ENCODE measurements at regions not wholly inside any gene's neighbourhood (a gene's known extent, or its start where the extent isn't known, plus 50 kb on each side); places are given as distances from the start of the nearest gene placed in this dataset.

DNA sequence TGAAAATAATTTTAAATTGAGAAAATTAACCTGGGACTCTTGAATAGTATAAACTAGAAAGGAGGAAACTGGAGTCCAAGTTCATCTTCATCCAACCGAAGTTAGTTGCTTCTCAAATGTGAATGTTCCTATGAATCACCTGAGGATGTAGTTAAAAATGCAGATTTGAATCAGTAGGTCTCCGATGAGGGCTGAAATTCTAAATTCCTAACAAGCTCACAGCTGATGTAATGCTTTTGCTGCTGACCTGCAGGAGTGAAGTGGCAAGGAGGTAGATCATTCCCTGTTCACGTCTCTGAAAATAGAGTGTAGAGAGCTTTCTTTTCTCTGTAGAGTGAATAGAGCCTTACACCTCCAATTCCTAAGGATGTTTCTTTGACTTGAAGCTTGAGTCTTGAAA lies 685.5 kb downstream of the CPS1 start:
- Histone ChIP-seq H3K4me3 (no peak overlapping the region), H3K4me1 (no peaks in the 10 kb centered on the region), H3K36me3 (no peaks in the 10 kb centered on the region), H3K27me3 (no peaks in the 10 kb centered on the region), H3K9me3 (no peaks in the 10 kb centered on the region), H3K27ac (no peak overlapping the region)
- 94 to 96% methylated on average over 3 of the region's 3 CpGs for WGBS, 2 donors
- no peak for DNase-seq (ENCODE audit: low spot score in 2 of 2)
- TF ChIP-seq, protein P1, sequence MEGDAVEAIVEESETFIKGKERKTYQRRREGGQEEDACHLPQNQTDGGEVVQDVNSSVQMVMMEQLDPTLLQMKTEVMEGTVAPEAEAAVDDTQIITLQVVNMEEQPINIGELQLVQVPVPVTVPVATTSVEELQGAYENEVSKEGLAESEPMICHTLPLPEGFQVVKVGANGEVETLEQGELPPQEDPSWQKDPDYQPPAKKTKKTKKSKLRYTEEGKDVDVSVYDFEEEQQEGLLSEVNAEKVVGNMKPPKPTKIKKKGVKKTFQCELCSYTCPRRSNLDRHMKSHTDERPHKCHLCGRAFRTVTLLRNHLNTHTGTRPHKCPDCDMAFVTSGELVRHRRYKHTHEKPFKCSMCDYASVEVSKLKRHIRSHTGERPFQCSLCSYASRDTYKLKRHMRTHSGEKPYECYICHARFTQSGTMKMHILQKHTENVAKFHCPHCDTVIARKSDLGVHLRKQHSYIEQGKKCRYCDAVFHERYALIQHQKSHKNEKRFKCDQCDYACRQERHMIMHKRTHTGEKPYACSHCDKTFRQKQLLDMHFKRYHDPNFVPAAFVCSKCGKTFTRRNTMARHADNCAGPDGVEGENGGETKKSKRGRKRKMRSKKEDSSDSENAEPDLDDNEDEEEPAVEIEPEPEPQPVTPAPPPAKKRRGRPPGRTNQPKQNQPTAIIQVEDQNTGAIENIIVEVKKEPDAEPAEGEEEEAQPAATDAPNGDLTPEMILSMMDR (IDR thresholded peaks at IDR 0.05): no peak
- TF ChIP-seq POLR2A (IDR thresholded peaks at IDR 0.05): no peak
- TF ChIP-seq EP300 (IDR thresholded peaks at IDR 0.05): no peak

DNA sequence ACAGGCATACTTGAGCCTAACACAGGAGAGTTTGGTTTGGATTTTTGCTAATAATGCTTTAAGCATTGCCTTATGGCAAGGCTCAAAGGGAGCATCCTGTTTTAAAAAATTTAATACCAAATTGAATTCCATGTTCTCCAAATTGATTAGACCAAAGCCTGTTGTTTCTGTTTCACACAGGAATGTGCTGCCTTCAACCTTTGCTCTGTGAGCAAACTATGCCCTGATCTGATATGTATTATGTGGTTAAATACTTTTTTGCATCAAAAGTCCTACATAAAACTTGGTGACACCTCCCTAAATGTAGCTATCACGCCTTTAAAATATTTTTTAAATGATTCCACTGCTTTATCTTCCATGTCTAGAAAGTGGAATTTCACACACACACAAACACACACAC lies 691.4 kb downstream of the CPS1 start:
- Histone ChIP-seq H3K36me3 (no peaks in the 10 kb centered on the region), H3K9me3 (no peaks in the 10 kb centered on the region), H3K27me3 (no peaks in the 10 kb centered on the region), H3K4me3 (no peak overlapping the region), H3K4me1 (no peaks in the 10 kb centered on the region), H3K27ac (no peak overlapping the region)
- WGBS, 2 donors: 57 to 75% methylated on average over 1 of the region's 1 CpG
- TF ChIP-seq, protein P1 (IDR thresholded peaks at IDR 0.05): no peak
- TF ChIP-seq POLR2A (IDR thresholded peaks at IDR 0.05): no peak
- no peak for TF ChIP-seq EP300 (IDR thresholded peaks at IDR 0.05)
- DNase-seq (ENCODE audit: low spot score in 2 of 2): no peak

DNA sequence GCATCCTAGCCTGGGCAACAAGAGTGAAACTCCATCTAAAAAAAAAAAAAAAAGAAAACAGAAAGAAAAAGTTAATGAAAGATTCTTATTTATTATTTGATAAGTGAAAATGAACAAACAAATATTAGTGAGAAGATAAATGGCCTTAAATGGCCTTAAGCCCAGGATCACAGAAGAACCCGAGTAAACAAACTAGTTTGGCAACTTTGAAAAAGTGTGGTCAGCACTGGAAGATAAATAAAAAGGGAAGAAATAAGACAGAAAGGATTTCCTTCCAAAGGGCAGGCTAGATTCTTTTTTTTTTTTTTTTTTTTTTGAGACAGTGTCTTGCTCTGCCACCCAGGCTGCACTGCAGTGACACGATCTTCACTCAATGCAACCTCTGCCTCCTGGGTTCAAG lies 692.4 kb downstream of the CPS1 start:
- no peak overlapping the region for H3K4me3 ChIP-seq
- WGBS, 2 donors: 54 to 58% methylated on average over 2 of the region's 2 CpGs
- no peak for TF ChIP-seq POLR2A (IDR thresholded peaks at IDR 0.05)

DNA sequence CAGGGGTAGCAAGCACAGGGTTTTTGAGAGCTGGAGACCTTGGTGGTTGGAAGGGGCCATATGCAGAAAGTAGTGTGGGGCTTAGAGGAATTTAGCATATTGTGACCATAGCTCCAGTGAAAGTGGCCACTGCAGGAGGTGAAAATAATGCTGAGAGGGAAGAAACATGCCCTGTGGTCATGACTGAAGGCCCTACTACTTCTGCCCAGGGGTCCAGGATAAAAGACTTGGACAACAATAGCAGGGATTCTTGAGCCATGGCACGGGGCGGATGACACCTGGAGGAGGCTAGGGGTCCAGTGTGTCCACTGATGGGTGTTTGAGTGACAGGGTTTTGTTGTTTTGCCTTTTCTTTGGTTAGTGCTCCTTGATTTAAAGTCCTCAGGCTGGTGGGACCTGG lies 694.6 kb downstream of the CPS1 start:
- no peaks in the 10 kb centered on the region for H3K36me3 ChIP-seq
- H3K27me3 ChIP-seq: no peaks in the 10 kb centered on the region
- WGBS, 2 donors: 81 to 82% methylated on average over 2 of the region's 2 CpGs
- H3K4me3 ChIP-seq: no peak overlapping the region
- DNase-seq (ENCODE audit: low spot score in 2 of 2): no peak
- H3K4me1 ChIP-seq: no peaks in the 10 kb centered on the region
- no peak overlapping the region for H3K27ac ChIP-seq
- no peaks in the 10 kb centered on the region for H3K9me3 ChIP-seq
- no peak for TF ChIP-seq EP300 (IDR thresholded peaks at IDR 0.05)
- TF ChIP-seq, protein P1 (IDR thresholded peaks at IDR 0.05): no peak
- TF ChIP-seq POLR2A (IDR thresholded peaks at IDR 0.05): no peak

More for the DNA sequence above, 692.4 kb downstream of the CPS1 start:
- no peaks in the 10 kb centered on the region for H3K36me3 ChIP-seq
- H3K4me1 ChIP-seq: no peaks in the 10 kb centered on the region
- no peaks in the 10 kb centered on the region for H3K9me3 ChIP-seq
- no peak overlapping the region for H3K27ac ChIP-seq
- DNase-seq (ENCODE audit: low spot score in 2 of 2): no peak
- H3K27me3 ChIP-seq: no peaks in the 10 kb centered on the region

DNA sequence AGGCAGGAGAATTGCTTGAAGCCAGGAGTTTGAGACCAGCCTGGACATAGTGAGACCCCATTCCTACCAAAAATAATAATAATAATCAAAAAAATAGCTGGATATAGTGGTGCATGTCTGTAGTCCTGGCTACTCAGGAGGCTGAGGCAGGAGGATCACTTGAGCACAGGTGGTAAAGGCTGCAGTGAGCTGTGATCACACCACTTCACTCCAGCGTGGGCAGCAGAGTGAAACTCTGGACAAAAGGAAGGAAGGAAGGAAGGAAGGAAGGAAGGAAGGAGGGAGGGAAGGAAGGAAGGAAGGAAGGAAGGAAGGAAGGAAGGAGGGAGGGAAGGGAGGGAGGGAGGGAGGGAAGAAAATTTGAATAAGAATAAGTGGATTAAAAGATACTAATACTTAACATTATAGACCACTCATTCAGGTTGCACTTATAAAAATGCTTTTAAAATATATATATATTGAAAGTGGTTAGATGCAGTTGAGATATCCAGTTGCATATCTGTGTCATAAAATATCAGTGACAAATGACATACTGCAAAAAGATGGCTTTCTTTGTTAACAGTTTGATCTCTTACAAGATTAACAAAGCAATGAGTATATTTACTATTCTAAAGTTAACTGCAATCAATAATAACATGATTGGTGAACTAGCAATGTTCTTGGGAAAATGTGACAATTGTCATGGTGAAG lies 702.4 kb downstream of the CPS1 start:
- H3K36me3 ChIP-seq: no peaks in the 10 kb centered on the region
- no peaks in the 10 kb centered on the region for H3K9me3 ChIP-seq
- H3K4me3 ChIP-seq: no peak overlapping the region
- no peak for DNase-seq (ENCODE audit: low spot score in 2 of 2)
- no peaks in the 10 kb centered on the region for H3K27me3 ChIP-seq
- TF ChIP-seq POLR2A (IDR thresholded peaks at IDR 0.05): no peak
- TF ChIP-seq, protein P1 (IDR thresholded peaks at IDR 0.05): no peak
- no peak for TF ChIP-seq EP300 (IDR thresholded peaks at IDR 0.05)
- 80 to 84% methylated on average over 1 of the region's 1 CpG for whole genome bisulfite sequencing, 2 donors
- H3K27ac ChIP-seq: no peak overlapping the region
- no peaks in the 10 kb centered on the region for H3K4me1 ChIP-seq
